Fibroblast of lung (primary cell): ENCODE measurements at regions not wholly inside any gene's neighbourhood (a gene's known extent, or its start where the extent isn't known, plus 50 kb on each side); places are given as distances from the start of the nearest gene placed in this dataset.

Source experiments
- DNase-seq, 2 donors: peaks; one replicate each; pipeline versions ENCODE4 v3.0.0 to v3.0.0-alpha.2; 2010; ENCODE audit warnings: low read depth in 2 of 2
- H2AFZ ChIP-seq: 2 replicates; pipeline ENCODE4 v1.5.1; 2012; ENCODE audit warnings: low read length, control low read depth, inconsistent platforms
- H3K27ac ChIP-seq: 2 replicates; pipeline ENCODE4 v1.5.1; 2011; ENCODE audit warnings: low read length, control low read depth; ENCODE audit not compliant: insufficient read depth
- H3K27me3 ChIP-seq: 2 replicates; pipeline ENCODE4 v1.5.1; 2011; ENCODE audit warnings: mild to moderate bottlenecking, low read length; ENCODE audit not compliant: control insufficient read depth, insufficient read depth
- H3K36me3 ChIP-seq: 2 replicates; pipeline ENCODE4 v1.5.1; 2011; ENCODE audit warnings: low read length; ENCODE audit not compliant: control insufficient read depth, insufficient read depth
- H3K4me1 ChIP-seq: 2 replicates; pipeline ENCODE4 v1.5.1; 2011; ENCODE audit warnings: low read length; ENCODE audit not compliant: control insufficient read depth, insufficient read depth; ENCODE audit errors: extremely low read depth
- H3K4me2 ChIP-seq: 2 replicates; pipeline ENCODE4 v1.5.1; 2011; ENCODE audit warnings: low read length, control low read depth; ENCODE audit not compliant: insufficient read depth; ENCODE audit errors: extremely low read depth
- H3K4me3 ChIP-seq, 4 experiments: fragments of 200-600 bp in 1 of 4; sonication (generic) in 1 of 4; replicated peaks in 1 of 4; 2 replicates each; pipeline ENCODE4 v1.5.1; 2011 to 2016; ENCODE audit warnings: low read length in 4 of 4, low read depth in 3 of 4, mild to moderate bottlenecking in 3 of 4, control low read depth in 2 of 4, inconsistent platforms in 1 of 4, mixed read lengths in 1 of 4; ENCODE audit not compliant: insufficient read depth in 1 of 4; ENCODE audit errors: control extremely low read depth in 1 of 4
- H3K79me2 ChIP-seq: 2 replicates; pipeline ENCODE4 v1.5.1; 2012; ENCODE audit warnings: mild to moderate bottlenecking, low read length, inconsistent platforms; ENCODE audit not compliant: control insufficient read depth, insufficient read depth
- H3K9ac ChIP-seq: 2 replicates; pipeline ENCODE4 v1.5.1; 2011; ENCODE audit warnings: mild to moderate bottlenecking, low read length, control low read depth; ENCODE audit not compliant: insufficient read depth
- H3K9me3 ChIP-seq: 2 replicates; pipeline ENCODE4 v1.5.1; 2012; ENCODE audit warnings: low read depth, low read length; ENCODE audit not compliant: control insufficient read depth, insufficient read depth
- H4K20me1 ChIP-seq: 2 replicates; pipeline ENCODE4 v1.5.1; 2011; ENCODE audit warnings: low read length; ENCODE audit not compliant: control insufficient read depth, insufficient read depth; ENCODE audit errors: extremely low read depth
- CTCF ChIP-seq, 2 donors: IDR thresholded peaks in 1 of 2; conservative IDR thresholded peaks in 1 of 2; 1 replicate in 1 of 2; 2 replicates in 1 of 2; pipeline ENCODE4 v1.5.1; 2011 to 2012; ENCODE audit warnings: low read length in 2 of 2, control low read depth in 1 of 2, inconsistent platforms in 1 of 2, low read depth in 1 of 2, mild to moderate bottlenecking in 1 of 2
- EZH2 ChIP-seq: IDR thresholded peaks from 2 replicates; pipeline ENCODE4 v1.5.1; 2012; ENCODE audit warnings: low read length, control low read depth, mild to moderate bottlenecking; ENCODE audit errors: missing control alignments

DNA sequence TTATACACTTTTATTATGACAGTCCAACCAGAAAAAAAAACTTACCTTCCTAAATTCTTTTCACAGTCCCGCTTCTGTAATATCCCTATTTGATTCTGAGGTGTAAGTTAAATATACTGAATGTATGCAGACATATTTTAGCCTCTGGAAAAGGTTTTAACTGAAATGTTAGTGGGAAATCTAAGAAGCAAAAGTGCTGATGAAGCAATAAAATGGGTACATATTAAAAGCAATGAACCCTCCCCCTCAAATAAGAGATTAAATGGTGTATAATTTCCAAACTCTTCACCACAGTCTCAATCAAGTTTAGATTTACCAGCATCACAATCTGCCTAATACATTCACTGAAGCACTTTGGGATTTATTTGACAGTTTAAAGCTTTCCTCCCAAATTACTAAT lies 688.3 kb upstream of the DIAPH2 start:
- TF ChIP-seq EZH2: no peak
- no peak for TF ChIP-seq CTCF (conservative IDR thresholded peaks at IDR 0.05 in 1 of 2, IDR thresholded peaks at IDR 0.05 in 1 of 2; ENCODE audit: low read depth in 1 of 2, low read length in 2 of 2)
- no peak for DNase-seq

GRCh38 chrX:96002431-96002830 lies 682.2 kb upstream of the DIAPH2 start:
- H3K9ac ChIP-seq: no peak overlapping the region
- H3K36me3 ChIP-seq: no peaks in the 10 kb centered on the region
- no peaks in the 10 kb centered on the region for H4K20me1 ChIP-seq
- H3K79me2 ChIP-seq: no peaks in the 10 kb centered on the region
- no peak overlapping the region for H2AFZ ChIP-seq
- no peaks in the 10 kb centered on the region for H3K27me3 ChIP-seq
- no peak overlapping the region for H3K4me3 ChIP-seq
- no peaks in the 10 kb centered on the region for H3K9me3 ChIP-seq
- no peaks in the 10 kb centered on the region for H3K4me1 ChIP-seq
- TF ChIP-seq EZH2 (no peak), CTCF (conservative IDR thresholded peaks at IDR 0.05 in 1 of 2, IDR thresholded peaks at IDR 0.05 in 1 of 2; ENCODE audit: low read depth in 1 of 2, low read length in 2 of 2) (no peak)
- DNase-seq: peak in 1 of 2 donors; percentile 88
- no peak overlapping the region for H3K27ac ChIP-seq
- no peak overlapping the region for H3K4me2 ChIP-seq

More for the DNA sequence above, 688.3 kb upstream of the DIAPH2 start:
- H3K4me1 ChIP-seq: no peaks in the 10 kb centered on the region
- H3K4me3 ChIP-seq: no peak overlapping the region
- H3K9ac ChIP-seq: no peak overlapping the region
- H3K79me2 ChIP-seq: no peaks in the 10 kb centered on the region
- H3K36me3 ChIP-seq: no peaks in the 10 kb centered on the region
- H3K9me3 ChIP-seq: no peaks in the 10 kb centered on the region
- no peak overlapping the region for H3K27ac ChIP-seq
- H2AFZ ChIP-seq: no peak overlapping the region
- no peaks in the 10 kb centered on the region for H4K20me1 ChIP-seq
- no peak overlapping the region for H3K4me2 ChIP-seq
- H3K27me3 ChIP-seq: no peaks in the 10 kb centered on the region

- Histone ChIP-seq H3K36me3 (no peaks in the 10 kb centered on the region), H3K9ac (no peak overlapping the region), H3K4me1 (no peaks in the 10 kb centered on the region), H3K9me3 (no peaks in the 10 kb centered on the region), H2AFZ (no peak overlapping the region), H3K79me2 (no peaks in the 10 kb centered on the region), H3K4me3 (no peak overlapping the region), H3K4me2 (no peak overlapping the region), H3K27me3 (no peaks in the 10 kb centered on the region), H3K27ac (no peak overlapping the region), H4K20me1 (no peaks in the 10 kb centered on the region)
- TF ChIP-seq EZH2: no peak
- TF ChIP-seq CTCF (conservative IDR thresholded peaks at IDR 0.05 in 1 of 2, IDR thresholded peaks at IDR 0.05 in 1 of 2; ENCODE audit: low read depth in 1 of 2, low read length in 2 of 2): no peak
- peak; percentile 58 to 83 for DNase-seq
Measured at GRCh38 chrX:96004386-96004785, 680.3 kb upstream of the DIAPH2 start.
